A673 (cell line): ENCODE measurements at regions not wholly inside any gene's neighbourhood (a gene's known extent, or its start where the extent isn't known, plus 50 kb on each side); places are given as distances from the start of the nearest gene placed in this dataset.

ENCODE experiments used
- BruUV-seq: library from RNA; stranded (reverse); fragments of 400-500 nt; replicated peaks from 2 replicates; lab custom pipeline; 2021; lab: Mats Ljungman, UMichigan
- CTCF ChIA-PET: fragments of 300-600 bp; sonication (Branson Sonifier 250); formaldehyde crosslinking; loops from one replicate; lab custom pipeline; 2022; ENCODE audit warnings: antibody characterized with exemption; lab: Charles Lee
- POLR2A ChIA-PET: fragments of 300-600 bp; sonication (Branson Sonifier 250); formaldehyde crosslinking; loops from one replicate; lab custom pipeline; 2022; ENCODE audit warnings: antibody characterized with exemption; ENCODE audit not compliant: low non-redundant PET; lab: Charles Lee
- DNase-seq: peaks from one replicate; pipeline ENCODE4 v3.0.0-alpha.2; 2015; ENCODE audit warnings: low spot score
- H3K27ac ChIP-seq: fragments of 200-600 bp; sonication (generic); 2 replicates; pipeline ENCODE4 v1.5.1; 2016; ENCODE audit warnings: mixed run types, low read depth, mild to moderate bottlenecking, mixed read lengths, antibody characterized with exemption, low read length; ENCODE audit not compliant: poor library complexity, severe bottlenecking
- H3K27me3 ChIP-seq: fragments of 200-600 bp; sonication (generic); replicated peaks from 2 replicates; pipeline ENCODE4 v1.6.1; 2017; ENCODE audit warnings: mixed run types, low read depth, mild to moderate bottlenecking, mixed read lengths, antibody characterized with exemption, low read length; ENCODE audit not compliant: insufficient read depth, poor library complexity
- H3K36me3 ChIP-seq: fragments of 200-600 bp; sonication (generic); 2 replicates; pipeline ENCODE4 v1.6.1; 2016; ENCODE audit warnings: mixed run types, mild to moderate bottlenecking, mixed read lengths, antibody characterized with exemption, low read length; ENCODE audit not compliant: insufficient read depth, poor library complexity, severe bottlenecking
- H3K4me1 ChIP-seq: fragments of 200-600 bp; sonication (generic); 2 replicates; pipeline ENCODE4 v1.6.1; 2017; ENCODE audit warnings: mixed run types, mild to moderate bottlenecking, mixed read lengths, antibody characterized with exemption, low read length; ENCODE audit not compliant: insufficient read depth, poor library complexity, severe bottlenecking
- H3K4me3 ChIP-seq: fragments of 200-600 bp; sonication (generic); 2 replicates; pipeline ENCODE4 v1.5.1; 2016; ENCODE audit warnings: low read depth, mixed run types, mild to moderate bottlenecking, mixed read lengths, low read length; ENCODE audit not compliant: poor library complexity, severe bottlenecking
- H3K9me3 ChIP-seq: fragments of 200-600 bp; sonication (generic); 2 replicates; pipeline ENCODE4 v1.6.1; 2016; ENCODE audit warnings: mixed run types, low read depth, mild to moderate bottlenecking, mixed read lengths, antibody characterized with exemption, low read length; ENCODE audit not compliant: poor library complexity, severe bottlenecking
- CTCF ChIP-seq: fragments of 300-800, 200-600 bp; sonication (generic); conservative IDR thresholded peaks from 2 replicates; pipeline ENCODE4 v1.5.1; 2017; ENCODE audit warnings: low read depth, mild to moderate bottlenecking, antibody characterized with exemption, low read length, moderate library complexity, mixed read lengths
- EZH2 ChIP-seq: fragments of 200-600 bp; sonication (generic); IDR thresholded peaks from 2 replicates; pipeline ENCODE4 v1.6.1; 2017; ENCODE audit warnings: borderline replicate concordance, low read depth, mild to moderate bottlenecking, mixed read lengths, antibody characterized with exemption, low read length; ENCODE audit not compliant: poor library complexity, severe bottlenecking
- intact Hi-C: fragments of 100-400 bp; cut with micrococcal nuclease; formaldehyde crosslinking; loops from one replicate; pipeline ENCODE4 v1.10.0; 2022; ENCODE audit not compliant: unreplicated experiment

- no peak overlapping the region for H3K27ac ChIP-seq
- intact Hi-C loops = no loop called here
- no peaks in the 10 kb centered on the region for H3K9me3 ChIP-seq
- POLR2A ChIA-PET = no interaction called here
- no peak overlapping the region for H3K4me3 ChIP-seq
- DNase-seq = no peak
- H3K36me3 ChIP-seq = no peaks in the 10 kb centered on the region
- no TSS peak for BruUV-seq
- H3K4me1 ChIP-seq = no peaks in the 10 kb centered on the region
- TF ChIP-seq CTCF = no peak
- TF ChIP-seq EZH2 = no peak
- H3K27me3 ChIP-seq = no peaks in the 10 kb centered on the region
- CTCF ChIA-PET = no interaction called here
Measured at GRCh38 chr6:103396768-103397167, 1463.0 kb downstream of the HACE1 start.

- intact Hi-C loops = no loop called here
- CTCF ChIA-PET = no interaction called here
- no peaks in the 10 kb centered on the region for H3K36me3 ChIP-seq
- DNase-seq = no peak
- POLR2A ChIA-PET = no interaction called here
- H3K27me3 ChIP-seq = no peaks in the 10 kb centered on the region
- H3K27ac ChIP-seq = no peak overlapping the region
- no peaks in the 10 kb centered on the region for H3K9me3 ChIP-seq
- no peak for TF ChIP-seq EZH2
- no peak for TF ChIP-seq CTCF
- no peak overlapping the region for H3K4me3 ChIP-seq
- H3K4me1 ChIP-seq = no peaks in the 10 kb centered on the region
- no TSS peak for BruUV-seq
Measured at GRCh38 chr6:103379272-103379671, 1480.4 kb downstream of the HACE1 start.

- Histone ChIP-seq H3K27me3 (no peaks in the 10 kb centered on the region), H3K27ac (no peak overlapping the region), H3K36me3 (no peaks in the 10 kb centered on the region), H3K4me1 (no peaks in the 10 kb centered on the region), H3K9me3 (no peaks in the 10 kb centered on the region), H3K4me3 (no peak overlapping the region)
- DNase-seq = no peak
- BruUV-seq = no TSS peak
- intact Hi-C loops = no loop called here
- ChIA-PET CTCF (no interaction called here), POLR2A (no interaction called here)
- TF ChIP-seq CTCF (no peak), EZH2 (no peak)
Measured at GRCh38 chr6:103367212-103367611, 1492.5 kb downstream of the HACE1 start.

GRCh38 chr6:103356531-103356930, 1503.2 kb downstream of the HACE1 start:
- Histone ChIP-seq H3K27me3 (no peaks in the 10 kb centered on the region), H3K4me1 (no peaks in the 10 kb centered on the region), H3K36me3 (no peaks in the 10 kb centered on the region), H3K4me3 (no peak overlapping the region), H3K9me3 (no peaks in the 10 kb centered on the region), H3K27ac (no peak overlapping the region)
- ChIA-PET POLR2A (no interaction called here), CTCF (no interaction called here)
- TF ChIP-seq EZH2 = no peak
- no peak for TF ChIP-seq CTCF
- no peak for DNase-seq
- no TSS peak for BruUV-seq
- intact Hi-C loops = no loop called here
